ENCODE measurements at regions not wholly inside any gene's neighbourhood (a gene's known extent, or its start where the extent isn't known, plus 50 kb on each side); places are given as distances from the start of the nearest gene placed in this dataset.

DNA sequence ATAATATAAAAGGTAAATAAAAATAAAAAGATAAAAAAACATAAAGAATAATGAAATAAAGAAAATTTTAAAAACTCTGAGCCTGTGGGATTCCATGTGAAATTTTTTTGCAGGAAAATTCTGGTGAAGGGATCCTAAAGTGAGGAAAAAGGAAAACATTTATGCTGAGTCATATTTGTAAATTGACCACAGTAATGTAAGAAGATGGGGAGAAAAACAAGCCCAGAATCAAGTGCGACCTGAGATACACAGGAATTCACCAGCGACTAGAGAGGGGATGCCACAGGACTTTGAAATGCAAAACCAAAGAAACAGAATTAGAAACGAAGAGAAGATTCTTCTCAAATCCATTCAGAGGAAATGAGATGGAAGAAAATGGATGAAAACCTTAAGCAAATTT is 133.8 kb upstream of the PFKP start:
- H3K27ac ChIP-seq = no peak overlapping the region
- 54 to 68% (median 66%) methylated on average over 3 of the region's 3 CpGs for WGBS, 3 donors
- H3K4me3 ChIP-seq = no peak overlapping the region
- DNase-seq = no peak
- no peaks in the 10 kb centered on the region for H3K36me3 ChIP-seq (ENCODE audit: insufficient read depth in 1 of 2, low read depth in 1 of 2)
- no peaks in the 10 kb centered on the region for H3K9me3 ChIP-seq
- TF ChIP-seq, protein P1, sequence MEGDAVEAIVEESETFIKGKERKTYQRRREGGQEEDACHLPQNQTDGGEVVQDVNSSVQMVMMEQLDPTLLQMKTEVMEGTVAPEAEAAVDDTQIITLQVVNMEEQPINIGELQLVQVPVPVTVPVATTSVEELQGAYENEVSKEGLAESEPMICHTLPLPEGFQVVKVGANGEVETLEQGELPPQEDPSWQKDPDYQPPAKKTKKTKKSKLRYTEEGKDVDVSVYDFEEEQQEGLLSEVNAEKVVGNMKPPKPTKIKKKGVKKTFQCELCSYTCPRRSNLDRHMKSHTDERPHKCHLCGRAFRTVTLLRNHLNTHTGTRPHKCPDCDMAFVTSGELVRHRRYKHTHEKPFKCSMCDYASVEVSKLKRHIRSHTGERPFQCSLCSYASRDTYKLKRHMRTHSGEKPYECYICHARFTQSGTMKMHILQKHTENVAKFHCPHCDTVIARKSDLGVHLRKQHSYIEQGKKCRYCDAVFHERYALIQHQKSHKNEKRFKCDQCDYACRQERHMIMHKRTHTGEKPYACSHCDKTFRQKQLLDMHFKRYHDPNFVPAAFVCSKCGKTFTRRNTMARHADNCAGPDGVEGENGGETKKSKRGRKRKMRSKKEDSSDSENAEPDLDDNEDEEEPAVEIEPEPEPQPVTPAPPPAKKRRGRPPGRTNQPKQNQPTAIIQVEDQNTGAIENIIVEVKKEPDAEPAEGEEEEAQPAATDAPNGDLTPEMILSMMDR (IDR thresholded peaks at IDR 0.05) = no peak
- intact Hi-C loops (cut with DNase I) = no loop called here
- no peaks in the 10 kb centered on the region for H3K4me1 ChIP-seq
- H3K27me3 ChIP-seq (ENCODE audit: insufficient read depth in 3 of 3, low read length in 2 of 3) = peaks cover 0 to 44% (median 11%) of the 10 kb centered on the region in 3 donors
- no peak for ATAC-seq

DNA sequence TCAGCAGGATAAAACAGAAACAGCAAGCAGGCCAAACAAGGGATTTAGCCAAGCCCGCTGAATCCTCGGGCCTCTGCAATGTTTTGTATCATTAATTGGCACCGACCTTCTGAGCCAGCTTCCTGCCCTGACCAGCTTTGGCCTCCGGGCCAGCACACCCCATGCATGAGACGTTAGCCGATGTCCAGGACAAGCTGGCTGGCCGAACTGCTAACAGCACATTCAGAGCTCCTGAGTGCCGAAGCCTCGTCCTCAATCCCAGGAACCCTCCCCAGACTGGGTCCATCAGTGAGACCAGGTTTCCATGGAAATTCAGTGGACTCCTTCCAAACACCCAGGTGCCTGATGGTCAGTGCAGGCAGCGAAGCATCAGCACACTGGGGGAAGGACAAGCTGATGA is 134.3 kb upstream of the PFKP start:
- peaks cover 0 to 41% (median 11%) of the 10 kb centered on the region in 3 donors for H3K27me3 ChIP-seq (ENCODE audit: insufficient read depth in 3 of 3, low read length in 2 of 3)
- no peak overlapping the region for H3K27ac ChIP-seq
- intact Hi-C loops (cut with DNase I) = no loop called here
- no peak for ATAC-seq
- no peaks in the 10 kb centered on the region for H3K9me3 ChIP-seq
- no peak overlapping the region for H3K4me3 ChIP-seq
- no peaks in the 10 kb centered on the region for H3K36me3 ChIP-seq (ENCODE audit: insufficient read depth in 1 of 2, low read depth in 1 of 2)
- TF ChIP-seq, protein P1 (IDR thresholded peaks at IDR 0.05) = no peak
- no peak for DNase-seq
- 29 to 51% (median 36%) methylated on average over 10 of the region's 10 CpGs for WGBS, 3 donors
- H3K4me1 ChIP-seq = no peaks in the 10 kb centered on the region

DNA sequence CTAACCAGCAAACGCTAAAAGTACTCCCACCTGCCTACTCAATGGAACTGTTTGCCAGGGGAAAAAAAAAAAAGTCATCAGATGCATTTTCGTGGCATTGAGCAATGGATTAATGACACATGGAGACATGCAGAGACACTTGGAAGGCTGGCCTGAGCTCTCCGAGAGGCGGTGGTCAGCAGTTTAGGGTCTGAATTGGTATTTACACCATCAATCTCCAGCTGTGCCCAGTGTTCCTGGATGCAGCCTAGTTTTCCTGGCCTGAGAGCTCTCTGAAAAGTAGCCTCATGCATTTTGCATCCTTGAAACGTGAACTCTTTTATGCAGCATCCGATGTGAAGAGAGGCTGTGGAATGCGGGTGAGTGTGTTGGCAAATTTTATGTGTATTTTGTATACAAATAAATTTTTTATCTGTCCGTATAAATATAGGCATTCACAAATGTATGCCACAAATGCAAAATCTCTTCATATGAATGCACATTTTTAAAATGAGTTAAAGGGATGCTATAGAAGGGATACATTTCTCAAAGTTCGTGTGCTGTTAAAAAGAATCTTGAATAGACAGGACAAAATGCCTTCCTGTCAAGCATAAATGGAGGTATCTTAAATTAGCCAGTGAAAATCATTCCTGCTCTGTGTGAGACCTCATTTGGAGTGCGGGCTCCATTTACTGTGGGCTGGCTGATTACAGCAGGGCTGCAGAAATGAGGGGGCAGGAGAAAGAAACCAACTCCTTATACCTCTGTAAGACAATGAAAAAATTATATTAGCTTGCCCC is 137.7 kb upstream of the PFKP start:
- Histone ChIP-seq H3K4me3 (no peak overlapping the region), H3K4me1 (no peaks in the 10 kb centered on the region), H3K9me3 (no peaks in the 10 kb centered on the region), H3K27ac (no peak overlapping the region), H3K36me3 (ENCODE audit: insufficient read depth in 1 of 2, low read depth in 1 of 2) (no peaks in the 10 kb centered on the region), H3K27me3 (ENCODE audit: insufficient read depth in 3 of 3, low read length in 2 of 3) (peaks cover 3 to 21% (median 4%) of the 10 kb centered on the region in 3 donors)
- ATAC-seq (no peak), DNase-seq (no peak)
- intact Hi-C loops (cut with DNase I) = loop anchor here (2.0 to 10.0 kb wide), 4 partner anchors 113 to 265 kb away; no protein-coding TSS in a partner anchor
- WGBS, 3 donors = 58 to 60% (median 59%) methylated on average over 10 of the region's 10 CpGs
- TF ChIP-seq, protein P1 (IDR thresholded peaks at IDR 0.05) = no peak

DNA sequence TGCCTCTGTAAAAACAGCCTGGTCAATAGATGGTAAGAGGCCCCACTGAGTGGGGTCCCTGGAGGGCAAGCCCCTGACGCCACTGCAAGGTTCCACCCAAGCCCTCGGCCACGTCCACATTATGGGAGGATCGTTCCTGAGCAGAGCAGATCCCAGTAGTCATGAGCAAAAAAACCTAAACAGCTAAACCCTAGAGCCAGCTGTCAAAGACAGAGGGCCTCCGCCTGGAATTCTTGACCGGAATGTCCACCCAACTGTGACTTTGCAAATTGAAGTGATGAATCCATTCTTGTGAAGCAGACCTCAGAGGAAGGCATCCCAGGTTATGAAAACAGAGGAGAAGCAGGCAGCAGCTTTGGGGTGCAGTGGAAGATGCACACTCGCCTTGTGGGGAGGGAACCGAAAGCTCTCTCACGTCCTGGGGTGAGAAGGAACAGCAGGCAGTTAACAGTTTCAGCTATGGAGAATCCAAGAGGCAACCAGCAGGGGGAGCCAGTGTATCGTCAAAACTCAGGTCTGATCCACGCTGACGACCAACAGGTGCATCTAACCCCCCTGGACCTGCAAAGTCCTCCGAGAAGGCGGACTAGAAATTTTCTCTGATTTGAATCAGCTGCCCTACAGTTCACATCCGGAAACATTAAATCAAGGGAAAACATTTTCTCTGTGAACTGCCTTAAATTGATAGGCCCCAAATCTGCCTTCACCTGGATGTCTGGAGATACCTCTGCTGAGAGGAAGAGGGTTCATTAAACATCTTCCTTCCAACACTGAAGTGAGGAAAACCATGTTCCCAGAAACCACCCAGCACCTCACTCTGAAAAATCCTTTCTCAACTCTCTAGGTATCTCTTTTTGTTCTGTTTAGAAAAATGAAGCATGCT is 139.1 kb upstream of the PFKP start:
- Histone ChIP-seq H3K9me3 (no peaks in the 10 kb centered on the region), H3K27me3 (ENCODE audit: insufficient read depth in 3 of 3, low read length in 2 of 3) (peaks cover 2 to 10% (median 3%) of the 10 kb centered on the region in 3 donors), H3K4me3 (no peak overlapping the region), H3K36me3 (ENCODE audit: insufficient read depth in 1 of 2, low read depth in 1 of 2) (no peaks in the 10 kb centered on the region), H3K27ac (no peak overlapping the region), H3K4me1 (no peaks in the 10 kb centered on the region)
- 21 to 24% (median 21%) methylated on average over 15 of the region's 15 CpGs for WGBS, 3 donors
- DNase-seq = peak; percentile 43 to 74
- peak; percentile 86 to 90 (median 88) for ATAC-seq
- intact Hi-C loops (cut with DNase I) = loop anchor here (2.0 to 10.0 kb wide), 4 partner anchors 114 to 267 kb away; no protein-coding TSS in a partner anchor
- TF ChIP-seq, protein P1 (IDR thresholded peaks at IDR 0.05) = peak; percentile 70
